ENCODE measurements at regions not wholly inside any gene's neighbourhood (a gene's known extent, or its start where the extent isn't known, plus 50 kb on each side); places are given as distances from the start of the nearest gene placed in this dataset.

DNA sequence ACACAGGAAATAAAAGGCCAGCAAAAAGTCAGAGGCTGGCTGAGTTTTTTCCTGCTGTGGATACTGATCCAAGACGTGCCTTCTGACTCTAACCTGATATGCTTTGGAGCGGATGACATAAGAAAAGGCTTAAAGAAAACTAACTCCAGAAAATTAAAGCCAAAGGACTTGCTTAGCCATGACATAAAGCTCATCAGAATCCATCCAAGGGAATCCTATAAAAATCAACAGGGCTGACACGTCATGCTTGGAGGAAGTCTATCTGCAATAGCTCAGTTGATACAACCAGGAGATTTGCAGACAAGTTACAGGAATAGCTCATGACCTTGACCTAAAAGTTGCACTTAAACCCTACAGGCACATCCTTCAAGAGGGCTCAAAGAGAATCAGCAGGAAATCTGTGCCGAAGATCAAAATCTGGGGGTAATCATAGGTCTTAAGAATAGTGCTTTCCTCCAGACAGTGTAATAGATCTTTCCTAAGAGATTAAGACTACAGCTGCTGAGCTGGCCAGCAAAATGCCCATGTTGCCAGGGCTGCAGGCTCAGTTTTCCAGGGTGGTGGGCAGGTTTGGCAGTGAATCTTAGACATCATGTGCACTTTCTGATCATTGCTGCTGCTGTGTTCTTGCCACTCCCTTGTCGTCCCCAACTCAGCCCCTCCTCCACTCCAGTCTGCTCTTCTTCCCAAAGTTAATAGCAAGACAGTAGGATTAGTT lies 111.5 kb upstream of the SVIL start:
- H3K4me3 ChIP-seq (ENCODE audit: low read depth, low read length): no peak overlapping the region
- TF ChIP-seq CTCF (IDR thresholded peaks at IDR 0.05; ENCODE audit: low read depth, low read length): no peak

GRCh38 chr10:29740981-29741545 lies 106.3 kb upstream of the SVIL start:
- TF ChIP-seq CTCF (IDR thresholded peaks at IDR 0.05; ENCODE audit: low read depth, low read length): no peak
- no peak overlapping the region for H3K4me3 ChIP-seq (ENCODE audit: low read depth, low read length)

DNA sequence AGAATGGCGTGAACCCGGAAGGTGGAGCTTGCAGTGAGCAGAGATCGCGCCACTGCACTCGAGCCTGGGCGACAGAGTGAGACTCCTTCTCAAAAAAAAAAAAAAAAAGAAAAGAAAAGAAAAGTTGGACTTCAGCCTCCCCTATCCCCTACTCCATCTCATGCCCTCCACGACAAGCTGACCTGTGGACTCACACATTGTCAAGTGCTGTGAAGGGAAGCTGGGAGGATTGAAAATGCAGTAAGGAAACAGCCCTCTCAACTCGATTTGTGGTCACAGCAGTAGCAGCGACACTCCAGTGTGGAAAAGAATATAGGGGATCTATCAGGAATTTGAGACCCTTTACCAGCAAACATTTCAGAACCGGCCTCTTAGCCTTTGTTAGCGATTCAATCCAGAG lies 103.6 kb upstream of the SVIL start:
- no peak overlapping the region for H3K4me3 ChIP-seq (ENCODE audit: low read depth, low read length)
- TF ChIP-seq CTCF (IDR thresholded peaks at IDR 0.05; ENCODE audit: low read depth, low read length): no peak

DNA sequence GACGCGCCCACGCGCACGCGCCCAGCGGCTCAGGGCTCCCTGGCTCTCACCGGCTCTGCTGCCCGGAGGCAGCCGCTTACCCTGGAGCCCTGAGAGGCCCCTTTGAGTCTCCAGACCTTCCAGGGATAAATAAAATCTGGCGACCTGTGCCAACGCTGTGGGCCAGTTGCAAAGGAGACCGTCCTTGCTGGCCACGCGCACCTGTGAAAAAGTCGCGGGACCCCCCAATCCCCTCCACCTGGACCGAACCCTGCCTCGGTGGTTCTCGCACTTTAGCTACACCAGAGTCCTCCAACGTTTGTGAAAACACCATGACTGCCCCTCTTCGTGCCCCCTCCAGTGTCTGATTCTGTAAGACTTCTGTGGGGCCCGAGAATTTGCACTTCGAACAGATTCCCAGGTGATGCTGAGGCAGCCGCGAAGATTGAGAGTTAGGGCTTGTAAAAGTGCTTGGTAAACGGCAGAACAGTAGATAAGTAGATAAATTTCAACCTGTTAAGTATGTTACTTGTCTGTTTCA lies 102.4 kb upstream of the SVIL start:
- peak overlapping the region; percentile 86 for H3K4me3 ChIP-seq (ENCODE audit: low read depth, low read length)
- no peak for TF ChIP-seq CTCF (IDR thresholded peaks at IDR 0.05; ENCODE audit: low read depth, low read length)

DNA sequence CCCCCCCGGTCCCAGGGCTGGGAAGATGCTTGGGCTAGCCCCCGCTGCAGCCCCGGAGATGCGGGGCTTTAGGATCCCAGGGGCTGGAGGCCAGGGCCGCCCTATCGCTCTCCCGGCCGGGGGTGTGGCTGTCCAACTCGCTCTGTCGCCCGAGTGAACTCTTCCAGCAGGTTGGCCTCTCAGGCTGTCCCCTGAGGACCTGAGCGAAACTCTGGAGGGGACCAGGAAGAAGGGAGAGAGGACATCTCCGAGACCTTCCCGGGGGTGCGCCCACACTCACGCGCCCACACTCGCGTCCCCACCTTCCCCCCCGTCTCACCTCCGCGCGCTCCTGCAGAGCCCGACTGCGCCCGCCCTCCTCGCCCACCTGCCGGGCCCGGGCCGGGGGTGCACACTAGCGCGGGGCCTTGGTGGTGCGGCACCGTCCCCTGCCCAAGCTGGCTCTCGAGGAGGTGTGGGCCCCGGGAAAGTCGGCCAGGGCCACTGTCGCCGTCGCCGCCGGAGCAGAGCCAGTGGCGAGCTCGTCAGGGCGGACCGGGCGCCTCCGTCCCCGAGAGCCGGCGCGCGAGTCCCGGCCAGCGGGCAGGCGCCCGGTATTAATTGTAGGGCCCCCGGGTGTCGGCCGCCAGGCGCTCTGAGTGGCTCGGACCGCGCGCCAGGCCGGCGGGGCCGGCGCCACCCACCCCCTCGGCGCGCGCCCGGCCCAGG lies 101.7 kb upstream of the SVIL start:
- no peak for TF ChIP-seq CTCF (IDR thresholded peaks at IDR 0.05; ENCODE audit: low read depth, low read length)
- peak overlapping the region; percentile 86 for H3K4me3 ChIP-seq (ENCODE audit: low read depth, low read length)

- peak; percentile 85 for TF ChIP-seq CTCF (IDR thresholded peaks at IDR 0.05; ENCODE audit: low read depth, low read length)
- peak overlapping the region; percentile 86 for H3K4me3 ChIP-seq (ENCODE audit: low read depth, low read length)
Measured at GRCh38 chr10:29735628-29736365, 101.0 kb upstream of the SVIL start.

All from WI38 (cell line).